ENCODE measurements at regions not wholly inside any gene's neighbourhood (a gene's known extent, or its start where the extent isn't known, plus 50 kb on each side); places are given as distances from the start of the nearest gene placed in this dataset.

DNA sequence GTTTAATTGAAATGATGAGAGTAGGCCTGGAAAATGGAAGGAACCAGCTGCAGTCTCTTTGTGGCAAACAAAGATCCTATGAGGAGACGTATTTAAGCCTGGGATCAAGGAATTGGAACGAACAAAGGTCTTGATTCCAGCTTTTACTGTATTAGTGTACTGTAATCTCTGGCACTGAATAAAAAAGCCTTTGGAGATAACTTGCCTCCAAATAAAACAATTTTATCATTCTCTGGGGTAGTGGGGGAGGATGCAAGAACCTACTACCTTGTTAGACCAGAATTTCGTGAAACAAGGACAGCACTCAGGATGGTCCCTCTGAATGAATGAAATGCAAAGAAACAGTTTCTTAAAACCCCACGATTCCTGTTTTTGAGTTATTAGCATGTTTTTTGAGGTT is 134.2 kb downstream of the RWDD3 start:
- no peaks in the 10 kb centered on the region for H3K9me1 ChIP-seq (replicated peaks; ENCODE audit: control insufficient read depth, extremely low read depth, insufficient read depth, low read length)
- H3K9ac ChIP-seq (replicated peaks; ENCODE audit: extremely low read depth, insufficient read depth, low read length), result no peak overlapping the region
- no peaks in the 10 kb centered on the region for H3K9me3 ChIP-seq (replicated peaks; ENCODE audit: control insufficient read depth, insufficient read depth, low read length)
- H3K4me3 ChIP-seq (replicated peaks in 1 of 3; ENCODE audit: insufficient read depth in 1 of 3, low read depth in 1 of 3, low read length in 3 of 3), result no peak overlapping the region
- intact Hi-C loops (cut with micrococcal nuclease) (no loop called here), dilution Hi-C loops (cut with MboI; ENCODE audit: extremely low pct_ligation_motif_present, low sequenced_read_pairs) (no loop called here)
- BruUV-seq (replicated peaks), result no TSS peak
- H4K20me1 ChIP-seq (replicated peaks; ENCODE audit: control insufficient read depth, extremely low read depth, insufficient read depth, low read length), result no peaks in the 10 kb centered on the region
- no peak for TF ChIP-seq FOS (IDR thresholded peaks at IDR 0.05; ENCODE audit: borderline replicate concordance, insufficient read depth, low read length)
- TF ChIP-seq JUN (IDR thresholded peaks at IDR 0.05; ENCODE audit: borderline replicate concordance, insufficient read depth, insufficient read length, low read depth), result no peak
- no peak for TF ChIP-seq MYC (IDR thresholded peaks at IDR 0.05; ENCODE audit: low read depth, low read length)
- TF ChIP-seq, protein P1, sequence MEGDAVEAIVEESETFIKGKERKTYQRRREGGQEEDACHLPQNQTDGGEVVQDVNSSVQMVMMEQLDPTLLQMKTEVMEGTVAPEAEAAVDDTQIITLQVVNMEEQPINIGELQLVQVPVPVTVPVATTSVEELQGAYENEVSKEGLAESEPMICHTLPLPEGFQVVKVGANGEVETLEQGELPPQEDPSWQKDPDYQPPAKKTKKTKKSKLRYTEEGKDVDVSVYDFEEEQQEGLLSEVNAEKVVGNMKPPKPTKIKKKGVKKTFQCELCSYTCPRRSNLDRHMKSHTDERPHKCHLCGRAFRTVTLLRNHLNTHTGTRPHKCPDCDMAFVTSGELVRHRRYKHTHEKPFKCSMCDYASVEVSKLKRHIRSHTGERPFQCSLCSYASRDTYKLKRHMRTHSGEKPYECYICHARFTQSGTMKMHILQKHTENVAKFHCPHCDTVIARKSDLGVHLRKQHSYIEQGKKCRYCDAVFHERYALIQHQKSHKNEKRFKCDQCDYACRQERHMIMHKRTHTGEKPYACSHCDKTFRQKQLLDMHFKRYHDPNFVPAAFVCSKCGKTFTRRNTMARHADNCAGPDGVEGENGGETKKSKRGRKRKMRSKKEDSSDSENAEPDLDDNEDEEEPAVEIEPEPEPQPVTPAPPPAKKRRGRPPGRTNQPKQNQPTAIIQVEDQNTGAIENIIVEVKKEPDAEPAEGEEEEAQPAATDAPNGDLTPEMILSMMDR (IDR thresholded peaks at IDR 0.05; ENCODE audit: extremely low read depth in 1 of 2, insufficient read depth in 1 of 2, low read depth in 1 of 2, low read length in 2 of 2), result no peak
- no peak for TF ChIP-seq GATA2 (IDR thresholded peaks at IDR 0.05; ENCODE audit: insufficient read depth, insufficient read length, low read depth, low read length)
- no peak for TF ChIP-seq POLR2AphosphoS5 (IDR thresholded peaks at IDR 0.05; ENCODE audit: insufficient read depth, low read depth, low read length)
- TF ChIP-seq, protein P2, sequence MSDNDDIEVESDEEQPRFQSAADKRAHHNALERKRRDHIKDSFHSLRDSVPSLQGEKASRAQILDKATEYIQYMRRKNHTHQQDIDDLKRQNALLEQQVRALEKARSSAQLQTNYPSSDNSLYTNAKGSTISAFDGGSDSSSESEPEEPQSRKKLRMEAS (IDR thresholded peaks at IDR 0.05; ENCODE audit: insufficient read depth, insufficient read length), result no peak
- no peak for TF ChIP-seq POLR2A (IDR thresholded peaks at IDR 0.05; ENCODE audit: low read depth, low read length)
- no peak for TF ChIP-seq EZH2 (IDR thresholded peaks at IDR 0.05; ENCODE audit: borderline replicate concordance, low read depth, low read length, severe bottlenecking)
- no peaks in the 10 kb centered on the region for H3K79me2 ChIP-seq (ENCODE audit: control insufficient read depth, insufficient read depth, low read length)
- no peaks in the 10 kb centered on the region for H3K27me3 ChIP-seq (ENCODE audit: control insufficient read depth in 2 of 2, insufficient read depth in 2 of 2, low read length in 2 of 2)
- POLR2A ChIA-PET, result no interaction called here
- H3K4me1 ChIP-seq (ENCODE audit: control insufficient read depth, extremely low read depth, insufficient read depth, low read length), result no peaks in the 10 kb centered on the region
- FAIRE-seq, result no peak
- H3K4me2 ChIP-seq (ENCODE audit: insufficient read depth, low read length), result no peak overlapping the region
- H3K36me3 ChIP-seq (ENCODE audit: control insufficient read depth in 2 of 2, extremely low read depth in 1 of 2, insufficient read depth in 2 of 2, low read length in 2 of 2), result no peaks in the 10 kb centered on the region
- no peak overlapping the region for H2AFZ ChIP-seq (ENCODE audit: low read depth, low read length)
- no peak overlapping the region for H3K27ac ChIP-seq (ENCODE audit: insufficient read depth, low read depth, low read length)
- CTCF ChIA-PET, result no interaction called here
- DNase-seq (ENCODE audit: low read depth, low spot score), result no peak

Data from endothelial cell of umbilical vein (primary cell).